ENCODE measurements at regions not wholly inside any gene's neighbourhood (a gene's known extent, or its start where the extent isn't known, plus 50 kb on each side); places are given as distances from the start of the nearest gene placed in this dataset.

GRCh38 chr9:121569266-121569648, 69.6 kb upstream of the GGTA1 start:
- DNase-seq (ENCODE audit: low read depth) = no peak

- no peak for DNase-seq (ENCODE audit: low read depth)
These were observed 72.9 kb upstream of the GGTA1 start for GRCh38 chr9:121572581-121572980.

GRCh38 chr9:121573717-121574485, 74.3 kb upstream of the GGTA1 start:
- DNase-seq (ENCODE audit: low read depth) = no peak

- DNase-seq (ENCODE audit: low read depth) = no peak
These were observed 75.3 kb upstream of the GGTA1 start for GRCh38 chr9:121574774-121575519.

- no peak for DNase-seq (ENCODE audit: low read depth)
These were observed 75.0 kb upstream of the DAB2IP start for GRCh38 chr9:121576281-121577075.

GRCh38 chr9:121577166-121577565, 74.3 kb upstream of the DAB2IP start:
- DNase-seq (ENCODE audit: low read depth) = no peak

GRCh38 chr9:121577572-121577971, 73.9 kb upstream of the DAB2IP start:
- no peak for DNase-seq (ENCODE audit: low read depth)

GRCh38 chr9:121581786-121582600, 69.4 kb upstream of the DAB2IP start:
- DNase-seq (ENCODE audit: low read depth) = no peak

- no peak for DNase-seq (ENCODE audit: low read depth)
These were observed 68.8 kb upstream of the DAB2IP start for GRCh38 chr9:121582641-121583040.

- no peak for DNase-seq (ENCODE audit: low read depth)
These were observed 67.0 kb upstream of the DAB2IP start for GRCh38 chr9:121584421-121584820.

GRCh38 chr9:121587863-121588262, 63.6 kb upstream of the DAB2IP start:
- DNase-seq (ENCODE audit: low read depth) = no peak

GRCh38 chr9:121589986-121590385, 61.4 kb upstream of the DAB2IP start:
- no peak for DNase-seq (ENCODE audit: low read depth)

- no peak for DNase-seq (ENCODE audit: low read depth)
These were observed 59.2 kb upstream of the DAB2IP start for GRCh38 chr9:121592265-121592664.

- no peak for DNase-seq (ENCODE audit: low read depth)
These were observed 58.4 kb upstream of the DAB2IP start for GRCh38 chr9:121593066-121593465.

GRCh38 chr9:121596515-121596914, 54.9 kb upstream of the DAB2IP start:
- DNase-seq (ENCODE audit: low read depth) = no peak

- DNase-seq (ENCODE audit: low read depth) = no peak
These were observed 53.7 kb upstream of the DAB2IP start for GRCh38 chr9:121597698-121598166.

- DNase-seq (ENCODE audit: low read depth) = no peak
These were observed 53.1 kb upstream of the DAB2IP start for GRCh38 chr9:121598167-121598964.

- DNase-seq (ENCODE audit: low read depth) = no peak
These were observed 52.2 kb upstream of the DAB2IP start for GRCh38 chr9:121598965-121599871.

- no peak for DNase-seq (ENCODE audit: low read depth)
These were observed 51.4 kb upstream of the DAB2IP start for GRCh38 chr9:121599872-121600585.

All from stimulated activated CD8-positive, alpha-beta memory T cell treated with anti-CD3 and anti-CD28 coated beads, Interleukin-4, amount 100 ng/mL, for 24 hours (primary cell).